ENCODE measurements at regions not wholly inside any gene's neighbourhood (a gene's known extent, or its start where the extent isn't known, plus 50 kb on each side); places are given as distances from the start of the nearest gene placed in this dataset.
"Not testable (repeated sequence)": the region's sequence is repeated elsewhere in the genome, so short reads cannot be mapped to it uniquely, and the experiment has no call there.

DNA sequence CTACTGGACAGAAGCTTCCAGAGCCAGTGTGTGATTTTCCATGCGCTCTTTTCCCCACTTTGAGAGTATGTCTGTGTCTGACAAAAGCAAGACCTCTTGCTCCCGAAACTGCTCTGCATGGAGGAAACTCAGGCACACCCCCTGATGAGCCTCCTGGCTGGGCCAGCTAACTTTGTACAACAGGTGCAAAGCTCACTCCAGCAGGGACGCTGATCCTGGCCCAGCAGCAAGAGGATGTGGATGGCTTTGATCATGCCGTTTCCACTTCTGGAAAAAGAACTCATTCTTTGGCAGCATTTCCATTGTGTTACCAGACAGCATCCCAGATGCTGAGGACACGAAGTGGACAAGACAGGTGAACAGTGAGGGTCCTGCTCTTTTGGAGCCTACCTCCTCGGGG is 103.1 kb downstream of the TLR5 start:
- no peak for DNase-seq (ENCODE audit: low spot score)
- TF ChIP-seq, protein P1, sequence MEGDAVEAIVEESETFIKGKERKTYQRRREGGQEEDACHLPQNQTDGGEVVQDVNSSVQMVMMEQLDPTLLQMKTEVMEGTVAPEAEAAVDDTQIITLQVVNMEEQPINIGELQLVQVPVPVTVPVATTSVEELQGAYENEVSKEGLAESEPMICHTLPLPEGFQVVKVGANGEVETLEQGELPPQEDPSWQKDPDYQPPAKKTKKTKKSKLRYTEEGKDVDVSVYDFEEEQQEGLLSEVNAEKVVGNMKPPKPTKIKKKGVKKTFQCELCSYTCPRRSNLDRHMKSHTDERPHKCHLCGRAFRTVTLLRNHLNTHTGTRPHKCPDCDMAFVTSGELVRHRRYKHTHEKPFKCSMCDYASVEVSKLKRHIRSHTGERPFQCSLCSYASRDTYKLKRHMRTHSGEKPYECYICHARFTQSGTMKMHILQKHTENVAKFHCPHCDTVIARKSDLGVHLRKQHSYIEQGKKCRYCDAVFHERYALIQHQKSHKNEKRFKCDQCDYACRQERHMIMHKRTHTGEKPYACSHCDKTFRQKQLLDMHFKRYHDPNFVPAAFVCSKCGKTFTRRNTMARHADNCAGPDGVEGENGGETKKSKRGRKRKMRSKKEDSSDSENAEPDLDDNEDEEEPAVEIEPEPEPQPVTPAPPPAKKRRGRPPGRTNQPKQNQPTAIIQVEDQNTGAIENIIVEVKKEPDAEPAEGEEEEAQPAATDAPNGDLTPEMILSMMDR (IDR thresholded peaks at IDR 0.05) = no peak

DNA sequence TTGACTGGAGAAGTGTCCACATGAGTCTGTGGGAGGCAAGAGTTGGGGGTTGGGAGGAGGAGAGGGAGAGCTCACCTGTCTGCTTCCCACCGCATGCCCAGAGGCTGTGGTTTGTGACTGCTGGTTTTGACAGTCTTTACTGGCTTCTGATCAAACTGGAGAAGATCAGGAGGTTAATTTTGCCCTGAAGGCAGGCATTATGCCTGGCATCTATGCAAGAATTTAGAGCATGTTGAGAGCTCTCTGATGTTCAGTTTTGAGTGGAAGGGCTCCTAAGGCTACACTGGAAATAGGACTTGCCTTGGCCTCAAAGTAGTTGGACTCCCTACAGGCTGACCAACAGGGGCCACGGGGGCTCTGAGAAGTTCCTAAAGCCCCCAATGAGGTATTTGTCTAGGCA is 101.6 kb downstream of the TLR5 start:
- no peak for DNase-seq (ENCODE audit: low spot score)
- TF ChIP-seq, protein P1 (IDR thresholded peaks at IDR 0.05) = no peak
- no peak overlapping the region for H3K27ac ChIP-seq
- H3K4me3 ChIP-seq = no peak overlapping the region

More for the DNA sequence above, 103.1 kb downstream of the TLR5 start:
- H3K27ac ChIP-seq = no peak overlapping the region
- no peak overlapping the region for H3K4me3 ChIP-seq

DNA sequence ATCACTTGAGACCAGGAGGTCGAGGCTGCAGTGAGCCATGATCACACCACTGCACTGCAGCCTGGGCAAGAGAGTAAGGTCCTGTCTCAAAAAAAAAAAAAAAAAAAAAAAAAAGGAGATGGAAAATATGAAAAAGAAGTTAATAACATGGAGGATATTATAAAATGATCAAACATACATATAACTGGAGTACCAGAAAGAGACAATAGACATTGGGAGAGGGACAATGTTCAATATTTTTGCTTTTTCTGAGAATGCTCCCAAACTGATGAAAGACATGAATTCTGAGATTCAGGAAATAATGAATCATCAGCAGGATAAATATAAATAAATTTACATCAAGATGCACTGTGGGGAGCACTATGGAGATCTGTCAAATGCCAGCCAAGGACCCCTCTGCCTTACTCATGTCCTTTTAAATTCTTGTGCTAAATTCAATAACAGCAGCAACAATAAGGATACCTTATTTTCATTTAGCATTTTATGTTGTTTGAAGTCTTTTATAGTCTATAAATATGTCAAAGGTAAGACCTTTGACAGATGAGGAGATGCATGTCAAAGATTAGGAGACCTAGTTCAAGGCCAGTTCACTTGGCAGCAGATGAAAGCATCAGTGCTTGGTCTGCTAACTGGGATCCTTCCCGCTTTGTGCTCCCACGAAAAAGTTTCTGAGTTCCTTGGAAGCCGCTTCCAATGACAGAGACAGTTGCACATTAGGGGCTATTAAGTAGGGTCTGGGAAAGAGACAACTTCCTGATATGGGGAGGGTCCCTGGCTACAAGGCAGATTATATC is 97.7 kb downstream of the TLR5 start:
- DNase-seq (ENCODE audit: low spot score) = no peak
- TF ChIP-seq, protein P1 (IDR thresholded peaks at IDR 0.05) = no peak
- Histone ChIP-seq H3K4me3 (no peak overlapping the region), H3K27ac (no peak overlapping the region)

DNA sequence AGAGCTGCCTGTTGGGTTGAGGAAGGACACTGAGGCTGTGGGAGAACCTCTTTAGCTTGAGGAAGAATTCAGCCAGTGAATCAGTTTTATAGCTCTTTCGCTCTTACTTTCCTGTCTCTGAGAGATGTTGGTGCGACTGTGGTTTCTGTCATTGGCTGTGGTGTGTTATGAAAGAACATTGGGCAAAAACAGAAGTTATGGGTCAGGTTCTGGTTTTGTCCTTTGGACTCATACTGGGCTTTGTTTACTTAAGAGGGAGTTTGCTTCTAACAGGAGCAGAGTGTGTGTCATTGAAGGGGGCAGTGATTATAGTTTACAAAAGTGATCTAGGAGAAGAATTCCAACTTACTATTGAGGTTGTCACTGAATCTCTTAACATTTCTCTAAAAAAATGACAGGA is 97.0 kb downstream of the TLR5 start:
- Histone ChIP-seq H3K27ac (no peak overlapping the region), H3K4me3 (no peak overlapping the region)
- TF ChIP-seq, protein P1 (IDR thresholded peaks at IDR 0.05) = no peak
- no peak for DNase-seq (ENCODE audit: low spot score)

DNA sequence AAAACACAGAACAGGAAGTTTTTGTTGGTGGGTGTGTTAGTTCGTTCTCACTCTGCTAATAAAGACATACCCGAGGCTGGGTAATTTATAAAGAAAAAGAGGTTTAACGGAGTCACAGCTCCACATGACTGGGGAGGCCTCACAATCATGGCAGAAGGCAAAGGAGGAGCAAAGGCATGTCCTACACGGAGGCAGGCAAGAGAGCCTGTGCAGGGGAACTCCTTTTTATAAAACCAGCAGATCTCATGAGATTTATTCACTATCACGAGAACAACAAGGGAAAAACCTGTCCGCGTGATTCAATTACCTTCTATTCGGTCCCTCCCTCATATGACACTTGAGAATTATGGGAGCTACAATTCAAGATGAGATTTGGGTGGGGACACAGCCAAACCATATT is 96.6 kb downstream of the TLR5 start:
- not testable (repeated sequence) for H3K27ac ChIP-seq; H3K4me3 ChIP-seq; DNase-seq (ENCODE audit: low spot score)

DNA sequence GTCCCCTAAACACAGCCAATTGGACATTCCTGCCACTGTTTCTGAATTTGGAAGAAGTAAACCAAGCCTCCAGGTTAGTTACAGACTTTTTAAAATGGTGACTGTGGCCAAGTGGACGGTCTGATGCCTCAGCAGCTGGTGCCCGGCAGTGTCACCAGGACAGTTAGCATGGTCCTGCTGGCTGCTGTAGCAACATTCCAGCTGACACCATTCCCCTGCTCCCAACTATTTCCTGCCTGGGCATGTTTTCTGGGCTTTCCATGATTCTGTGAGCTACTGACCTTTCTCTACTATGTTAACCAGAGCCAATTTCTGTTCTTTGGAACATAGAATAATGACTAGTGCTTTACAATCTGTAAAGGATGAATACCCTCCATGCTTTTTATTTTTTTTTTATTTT is 95.0 kb downstream of the TLR5 start:
- TF ChIP-seq, protein P1 (IDR thresholded peaks at IDR 0.05) = no peak
- no peak for DNase-seq (ENCODE audit: low spot score)
- Histone ChIP-seq H3K4me3 (no peak overlapping the region), H3K27ac (no peak overlapping the region)

DNA sequence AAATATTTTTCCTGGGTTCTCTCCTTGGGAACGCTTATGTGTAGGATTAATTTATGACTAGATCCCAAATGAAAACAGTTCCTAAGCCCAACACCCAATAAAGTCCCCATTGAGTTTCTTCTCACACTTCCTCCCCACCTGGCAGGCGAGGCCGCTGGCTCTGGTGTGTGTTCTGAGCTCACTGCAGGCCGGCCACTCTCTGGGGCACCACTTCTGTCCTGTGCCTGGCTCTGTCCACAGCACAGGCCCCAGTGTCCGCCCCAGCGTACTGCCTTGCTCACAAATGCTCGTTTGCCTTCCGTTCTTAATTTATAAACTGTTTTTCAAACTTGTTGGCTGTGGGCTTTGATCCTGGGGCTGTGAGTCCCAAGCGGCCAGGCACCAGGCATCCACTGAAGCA is 90.6 kb downstream of the TLR5 start:
- Histone ChIP-seq H3K27ac (no peak overlapping the region), H3K4me3 (no peak overlapping the region)
- no peak for DNase-seq (ENCODE audit: low spot score)
- TF ChIP-seq, protein P1 (IDR thresholded peaks at IDR 0.05) = no peak
